B cell (primary cell): ENCODE measurements at regions not wholly inside any gene's neighbourhood (a gene's known extent, or its start where the extent isn't known, plus 50 kb on each side); places are given as distances from the start of the nearest gene placed in this dataset.

Experiments used
- ATAC-seq: fragments of 200-7000 bp; cut with Tn5 transposase; one replicate; pipeline ENCODE4 v1.10.0; 2021; ENCODE audit warnings: low read depth, mild to moderate bottlenecking, moderate number of reproducible peaks, moderate library complexity
- CTCF ChIA-PET: fragments of 350-600 bp; sonication (Branson Sonifier 250); formaldehyde crosslinking; loops from one replicate; lab custom pipeline; 2021; ENCODE audit warnings: antibody characterized with exemption, inconsistent platforms; lab: Charles Lee
- POLR2A ChIA-PET: fragments of 350-600 bp; sonication (Branson Sonifier 250); formaldehyde crosslinking; loops from one replicate; lab custom pipeline; 2021; ENCODE audit warnings: antibody characterized with exemption; lab: Charles Lee
- DNase-seq: peaks from one replicate; pipeline ENCODE4 v3.0.0; 2013
- H2AFZ ChIP-seq: 2 replicates; pipeline ENCODE4 v1.6.1; 2012; ENCODE audit warnings: mild to moderate bottlenecking, low read depth, low read length; ENCODE audit not compliant: insufficient read depth, poor library complexity, severe bottlenecking
- H3K27ac ChIP-seq, 2 donors: 1 replicate in 1 of 2; 2 replicates in 1 of 2; pipeline ENCODE4 v1.5.1; 2012 to 2013; ENCODE audit warnings: low read length in 2 of 2, mild to moderate bottlenecking in 2 of 2, moderate library complexity in 1 of 2
- H3K27me3 ChIP-seq, 4 experiments: fragments of 200-600 bp in 1 of 4; sonication (generic) in 1 of 4; replicated peaks in 1 of 4; 1 replicate in 2 of 4; 2 replicates in 2 of 4; pipeline versions ENCODE4 v1.6.1 to v1.7.0; 2013 to 2016; ENCODE audit warnings: low read length in 3 of 4, mild to moderate bottlenecking in 2 of 4, mixed read lengths in 1 of 4, moderate library complexity in 1 of 4; ENCODE audit not compliant: insufficient read depth in 4 of 4, control insufficient read depth in 3 of 4; ENCODE audit errors: control extremely low read depth in 1 of 4
- H3K36me3 ChIP-seq, 2 experiments: replicated peaks in 1 of 2; 1 replicate in 1 of 2; 2 replicates in 1 of 2; pipeline versions ENCODE4 v1.6.1 to v1.7.1; 2013; ENCODE audit warnings: low read length in 1 of 2; ENCODE audit not compliant: insufficient read depth in 2 of 2, control insufficient read depth in 1 of 2; ENCODE audit errors: control extremely low read depth in 1 of 2, extremely low read depth in 1 of 2
- H3K4me1 ChIP-seq, 2 donors: fragments of 200-600 bp in 1 of 2; sonication (generic) in 1 of 2; 1 replicate in 1 of 2; 2 replicates in 1 of 2; pipeline versions ENCODE4 v1.5.1 to v1.6.1; 2013 to 2017; ENCODE audit warnings: low read length in 2 of 2; ENCODE audit not compliant: control insufficient read depth in 2 of 2, insufficient read depth in 2 of 2
- H3K4me2 ChIP-seq: replicated peaks from 2 replicates; pipeline ENCODE3; 2012; ENCODE audit warnings: mild to moderate bottlenecking, low read depth, low read length; ENCODE audit not compliant: poor library complexity, severe bottlenecking
- H3K4me3 ChIP-seq, 5 experiments: fragments of 200-600 bp in 1 of 5; sonication (generic) in 1 of 5; 1 replicate in 3 of 5; 2 replicates in 2 of 5; pipeline versions ENCODE4 v1.5.1 to v1.7.0; 2011 to 2016; ENCODE audit warnings: low read length in 4 of 5, mild to moderate bottlenecking in 4 of 5, low read depth in 2 of 5, control low read depth in 1 of 5, moderate library complexity in 1 of 5; ENCODE audit not compliant: insufficient read depth in 1 of 5; ENCODE audit errors: control extremely low read depth in 1 of 5, extremely low read depth in 1 of 5
- H3K79me2 ChIP-seq: fragments of 200-600 bp; sonication (generic); one replicate; pipeline ENCODE4 v1.6.0; 2016; ENCODE audit warnings: low read length; ENCODE audit not compliant: control insufficient read depth, insufficient read depth
- H3K9ac ChIP-seq: fragments of 200-600 bp; sonication (generic); 2 replicates; pipeline ENCODE4 v1.6.1; 2017; ENCODE audit warnings: mild to moderate bottlenecking, low read length, moderate library complexity
- H3K9me3 ChIP-seq, 3 donors: one replicate each; pipeline versions ENCODE4 v1.6.1 to v1.7.1; 2013; ENCODE audit warnings: low read length in 2 of 3; ENCODE audit not compliant: control insufficient read depth in 2 of 3, insufficient read depth in 1 of 3; ENCODE audit errors: control extremely low read depth in 1 of 3
- H4K20me1 ChIP-seq: 2 replicates; pipeline ENCODE4 v1.6.0; 2012; ENCODE audit warnings: mild to moderate bottlenecking, low read length; ENCODE audit not compliant: insufficient read depth, control insufficient read depth, poor library complexity, severe bottlenecking
- H3K27ac Mint-ChIP-seq: one replicate; pipeline ENCODE4 v1.8.0; 2021; ENCODE audit warnings: mixed read lengths
- H3K27me3 Mint-ChIP-seq: one replicate; pipeline ENCODE4 v1.8.0; 2021; ENCODE audit warnings: mixed read lengths
- H3K4me1 Mint-ChIP-seq: one replicate; pipeline ENCODE4 v1.8.0; 2021; ENCODE audit warnings: mixed read lengths
- H3K4me3 Mint-ChIP-seq: one replicate; pipeline ENCODE4 v1.8.0; 2021; ENCODE audit warnings: mixed read lengths
- H3K9me3 Mint-ChIP-seq: one replicate; pipeline ENCODE4 v1.8.0; 2022; ENCODE audit warnings: mixed read lengths; ENCODE audit not compliant: insufficient read depth
- EZH2 ChIP-seq: IDR thresholded peaks from 2 replicates; pipeline ENCODE4 v1.6.1; 2012; ENCODE audit warnings: borderline replicate concordance, low read depth, mild to moderate bottlenecking, moderate library complexity, low read length; ENCODE audit not compliant: insufficient read depth, poor library complexity, severe bottlenecking
- WGBS: methylation state at CpG from one replicate; pipeline ENCODE4 v1.1.5; 2013; ENCODE audit warnings: missing lambda C conversion rate; ENCODE audit not compliant: insufficient coverage; 5-methylcytosine and 5-hydroxymethylcytosine counted together
- intact Hi-C: fragments of 100-400 bp; cut with micrococcal nuclease; formaldehyde crosslinking; loops from one replicate; pipeline ENCODE4 v1.10.0; 2022
- TF ChIP-seq, protein P1 (sequence below): fragments of 200-600 bp; IDR thresholded peaks from one replicate; pipeline ENCODE4 v1.8.0; 2022; ENCODE audit warnings: antibody characterized with exemption, mild to moderate bottlenecking

DNA sequence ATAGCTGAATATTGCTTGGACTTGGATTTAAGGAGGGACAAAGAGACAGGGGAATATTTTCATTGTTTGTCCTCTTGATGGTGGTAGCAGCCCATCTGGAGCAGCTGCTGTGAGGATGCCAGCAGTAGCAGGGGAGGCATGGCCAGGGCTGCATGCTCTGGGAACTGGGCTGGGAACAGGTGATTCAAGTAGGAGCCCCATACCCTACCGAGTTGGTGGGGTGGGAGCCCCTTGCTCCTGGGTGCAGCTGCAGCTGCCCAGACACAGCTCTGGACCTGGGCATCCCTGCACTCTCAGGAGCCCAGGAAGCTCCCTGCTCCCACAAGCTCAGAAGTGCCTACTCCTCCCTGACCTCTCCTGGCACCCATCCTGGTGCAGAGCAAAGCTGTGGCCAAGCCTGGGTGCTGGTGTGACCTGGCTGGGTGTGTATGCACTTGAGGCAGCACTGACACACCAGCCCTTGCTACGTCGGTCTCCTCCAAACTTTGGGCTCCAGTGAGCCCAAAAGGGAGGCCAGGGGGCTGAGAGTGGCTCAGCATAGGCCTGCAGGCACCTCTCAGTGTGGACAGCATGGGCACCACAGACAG is 341.8 kb upstream of the CCDC179 start:
- H3K79me2 ChIP-seq, result no peaks in the 10 kb centered on the region
- H3K9ac ChIP-seq, result no peak overlapping the region
- no peaks in the 10 kb centered on the region for H3K27me3 ChIP-seq
- no peak for ATAC-seq
- ChIA-PET POLR2A (no interaction called here), CTCF (no interaction called here)
- H3K9me3 ChIP-seq, result peaks cover 0 to 27% (median 12%) of the 10 kb centered on the region in 3 donors
- no peak overlapping the region for H3K4me2 ChIP-seq
- DNase-seq, result no peak
- H3K9me3 Mint-ChIP-seq, result peaks cover 9% of the 10 kb centered on the region
- no peaks in the 10 kb centered on the region for H3K36me3 ChIP-seq
- no peaks in the 10 kb centered on the region for H3K27me3 Mint-ChIP-seq
- H3K27ac ChIP-seq, result no peak overlapping the region
- H3K4me1 ChIP-seq, result no peaks in the 10 kb centered on the region
- H2AFZ ChIP-seq, result no peak overlapping the region
- intact Hi-C loops, result no loop called here
- H4K20me1 ChIP-seq, result no peaks in the 10 kb centered on the region
- TF ChIP-seq, protein P1, sequence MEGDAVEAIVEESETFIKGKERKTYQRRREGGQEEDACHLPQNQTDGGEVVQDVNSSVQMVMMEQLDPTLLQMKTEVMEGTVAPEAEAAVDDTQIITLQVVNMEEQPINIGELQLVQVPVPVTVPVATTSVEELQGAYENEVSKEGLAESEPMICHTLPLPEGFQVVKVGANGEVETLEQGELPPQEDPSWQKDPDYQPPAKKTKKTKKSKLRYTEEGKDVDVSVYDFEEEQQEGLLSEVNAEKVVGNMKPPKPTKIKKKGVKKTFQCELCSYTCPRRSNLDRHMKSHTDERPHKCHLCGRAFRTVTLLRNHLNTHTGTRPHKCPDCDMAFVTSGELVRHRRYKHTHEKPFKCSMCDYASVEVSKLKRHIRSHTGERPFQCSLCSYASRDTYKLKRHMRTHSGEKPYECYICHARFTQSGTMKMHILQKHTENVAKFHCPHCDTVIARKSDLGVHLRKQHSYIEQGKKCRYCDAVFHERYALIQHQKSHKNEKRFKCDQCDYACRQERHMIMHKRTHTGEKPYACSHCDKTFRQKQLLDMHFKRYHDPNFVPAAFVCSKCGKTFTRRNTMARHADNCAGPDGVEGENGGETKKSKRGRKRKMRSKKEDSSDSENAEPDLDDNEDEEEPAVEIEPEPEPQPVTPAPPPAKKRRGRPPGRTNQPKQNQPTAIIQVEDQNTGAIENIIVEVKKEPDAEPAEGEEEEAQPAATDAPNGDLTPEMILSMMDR, result no peak
- TF ChIP-seq EZH2, result no peak
- H3K4me1 Mint-ChIP-seq, result no peaks in the 10 kb centered on the region
- H3K4me3 Mint-ChIP-seq, result no peak overlapping the region
- H3K4me3 ChIP-seq, result no peak overlapping the region
- WGBS, result 76% methylated on average over 3 of the region's 3 CpGs
- no peak overlapping the region for H3K27ac Mint-ChIP-seq

DNA sequence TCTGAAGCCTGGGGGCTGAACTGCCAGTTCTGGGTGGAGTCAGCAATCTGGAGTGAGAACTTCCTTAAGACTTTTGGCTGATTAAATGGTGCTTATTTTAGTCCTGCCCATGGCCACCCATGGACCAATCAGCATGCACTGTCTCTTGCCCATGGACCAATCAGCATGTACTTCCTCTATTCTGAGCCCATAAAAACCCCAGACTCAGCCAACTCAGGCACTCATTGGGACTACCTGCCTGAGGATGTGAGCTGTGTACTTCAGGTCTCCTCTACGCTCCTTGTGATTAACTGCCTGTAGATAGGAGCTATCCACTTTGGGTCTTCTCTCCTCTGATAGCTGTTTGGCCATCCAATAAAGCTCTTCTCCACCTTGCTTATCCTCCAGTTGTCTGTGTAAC is 342.3 kb upstream of the CCDC179 start:
- CTCF ChIA-PET, result no interaction called here
- no peak for ATAC-seq
- intact Hi-C loops, result no loop called here
- Mint-ChIP-seq H3K27me3 (no peaks in the 10 kb centered on the region), H3K4me3 (no peak overlapping the region), H3K27ac (no peak overlapping the region), H3K4me1 (no peaks in the 10 kb centered on the region), H3K9me3 (peaks cover 9% of the 10 kb centered on the region)
- DNase-seq, result no peak
- H4K20me1 ChIP-seq, result no peaks in the 10 kb centered on the region
- no peaks in the 10 kb centered on the region for H3K36me3 ChIP-seq
- TF ChIP-seq EZH2, result no peak
- TF ChIP-seq, protein P1, result no peak
- H3K9ac ChIP-seq, result no peak overlapping the region
- no peak overlapping the region for H3K4me2 ChIP-seq
- no peaks in the 10 kb centered on the region for H3K27me3 ChIP-seq
- no peaks in the 10 kb centered on the region for H3K4me1 ChIP-seq
- no peak overlapping the region for H3K27ac ChIP-seq
- no peak overlapping the region for H2AFZ ChIP-seq
- H3K4me3 ChIP-seq, result no peak overlapping the region
- WGBS, result no CpG with 5 or more reads among the region's 1 CpG
- POLR2A ChIA-PET, result no interaction called here
- no peaks in the 10 kb centered on the region for H3K79me2 ChIP-seq
- H3K9me3 ChIP-seq, result peaks cover 0 to 27% (median 12%) of the 10 kb centered on the region in 3 donors
